ENCODE measurements at regions not wholly inside any gene's neighbourhood (a gene's known extent, or its start where the extent isn't known, plus 50 kb on each side); places are given as distances from the start of the nearest gene placed in this dataset.
"Not testable (repeated sequence)": the region's sequence is repeated elsewhere in the genome, so short reads cannot be mapped to it uniquely, and the experiment has no call there.

GRCh38 chr2:211014376-211014775, 458.0 kb downstream of the CPS1 start:
- no peak overlapping the region for H3K4me3 ChIP-seq (replicated peaks; ENCODE audit: low read depth, low read length)
- DNase-seq (ENCODE audit: low read depth) = peak; percentile 1
- TF ChIP-seq, protein P1, sequence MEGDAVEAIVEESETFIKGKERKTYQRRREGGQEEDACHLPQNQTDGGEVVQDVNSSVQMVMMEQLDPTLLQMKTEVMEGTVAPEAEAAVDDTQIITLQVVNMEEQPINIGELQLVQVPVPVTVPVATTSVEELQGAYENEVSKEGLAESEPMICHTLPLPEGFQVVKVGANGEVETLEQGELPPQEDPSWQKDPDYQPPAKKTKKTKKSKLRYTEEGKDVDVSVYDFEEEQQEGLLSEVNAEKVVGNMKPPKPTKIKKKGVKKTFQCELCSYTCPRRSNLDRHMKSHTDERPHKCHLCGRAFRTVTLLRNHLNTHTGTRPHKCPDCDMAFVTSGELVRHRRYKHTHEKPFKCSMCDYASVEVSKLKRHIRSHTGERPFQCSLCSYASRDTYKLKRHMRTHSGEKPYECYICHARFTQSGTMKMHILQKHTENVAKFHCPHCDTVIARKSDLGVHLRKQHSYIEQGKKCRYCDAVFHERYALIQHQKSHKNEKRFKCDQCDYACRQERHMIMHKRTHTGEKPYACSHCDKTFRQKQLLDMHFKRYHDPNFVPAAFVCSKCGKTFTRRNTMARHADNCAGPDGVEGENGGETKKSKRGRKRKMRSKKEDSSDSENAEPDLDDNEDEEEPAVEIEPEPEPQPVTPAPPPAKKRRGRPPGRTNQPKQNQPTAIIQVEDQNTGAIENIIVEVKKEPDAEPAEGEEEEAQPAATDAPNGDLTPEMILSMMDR (IDR thresholded peaks at IDR 0.05; ENCODE audit: low read length, missing control alignments) = no peak

DNA sequence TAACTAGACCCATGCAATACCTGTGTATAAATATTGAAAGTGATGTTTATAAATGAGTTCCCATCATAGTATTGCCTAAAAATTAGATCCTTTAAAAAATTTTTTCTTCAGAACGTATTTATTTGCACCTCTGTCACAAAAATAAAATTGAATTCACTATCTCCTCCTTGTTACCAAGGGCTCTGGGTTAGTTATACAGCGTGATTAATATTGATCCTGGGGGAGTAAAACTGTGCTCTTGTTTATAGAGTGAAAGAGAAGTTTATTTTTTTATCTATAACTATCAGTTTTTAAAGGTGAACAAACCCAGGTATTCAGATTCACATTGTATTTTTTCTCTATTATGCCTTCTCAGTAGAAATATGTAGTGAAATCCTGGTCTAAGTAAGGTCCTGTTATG, 458.5 kb downstream of the CPS1 start:
- no peak overlapping the region for H3K4me3 ChIP-seq (replicated peaks; ENCODE audit: low read depth, low read length)
- DNase-seq (ENCODE audit: low read depth) = no peak
- TF ChIP-seq, protein P1 (IDR thresholded peaks at IDR 0.05; ENCODE audit: low read length, missing control alignments) = no peak

- H3K4me3 ChIP-seq (replicated peaks; ENCODE audit: low read depth, low read length); DNase-seq (ENCODE audit: low read depth): not testable (repeated sequence)
Measured at GRCh38 chr2:211025089-211025488, 468.7 kb downstream of the CPS1 start.

- no peak for DNase-seq (ENCODE audit: low read depth)
- H3K4me3 ChIP-seq (replicated peaks; ENCODE audit: low read depth, low read length) = no peak overlapping the region
- TF ChIP-seq, protein P1 (IDR thresholded peaks at IDR 0.05; ENCODE audit: low read length, missing control alignments) = no peak
Measured at GRCh38 chr2:211026109-211026508, 469.7 kb downstream of the CPS1 start.

DNA sequence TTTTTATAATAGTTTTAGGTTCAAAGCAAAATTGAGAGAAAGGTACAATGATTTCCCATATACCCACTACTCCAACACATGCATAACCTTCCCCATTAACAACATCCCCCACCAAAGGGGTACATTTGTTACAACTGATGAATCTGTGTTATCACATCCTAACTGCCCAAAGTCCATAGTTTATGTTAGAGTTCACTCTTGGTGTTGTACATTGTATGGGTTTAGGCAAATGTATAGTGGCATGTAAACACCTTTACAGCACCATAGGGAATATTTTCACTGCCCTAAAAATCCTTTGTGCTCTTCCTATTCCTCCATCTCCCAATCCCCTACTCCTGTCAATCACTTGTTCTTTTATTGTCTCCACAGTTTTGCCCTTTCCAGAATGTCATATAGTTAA, 471.6 kb downstream of the CPS1 start:
- TF ChIP-seq, protein P1 (IDR thresholded peaks at IDR 0.05; ENCODE audit: low read length, missing control alignments) = no peak
- no peak for DNase-seq (ENCODE audit: low read depth)
- H3K4me3 ChIP-seq (replicated peaks; ENCODE audit: low read depth, low read length) = no peak overlapping the region

GRCh38 chr2:211033765-211034164, 477.4 kb downstream of the CPS1 start:
- peak; percentile 34 for DNase-seq (ENCODE audit: low read depth)
- no peak overlapping the region for H3K4me3 ChIP-seq (replicated peaks; ENCODE audit: low read depth, low read length)
- TF ChIP-seq, protein P1 (IDR thresholded peaks at IDR 0.05; ENCODE audit: low read length, missing control alignments) = peak; percentile 60

GRCh38 chr2:211035548-211036185, 479.3 kb downstream of the CPS1 start:
- no peak overlapping the region for H3K4me3 ChIP-seq (replicated peaks; ENCODE audit: low read depth, low read length)
- TF ChIP-seq, protein P1 (IDR thresholded peaks at IDR 0.05; ENCODE audit: low read length, missing control alignments) = peak; percentile 72
- peak; percentile 47 for DNase-seq (ENCODE audit: low read depth)

Data from fibroblast of pulmonary artery (primary cell).